GM21737 (cell line): ENCODE measurements at regions not wholly inside any gene's neighbourhood (a gene's known extent, or its start where the extent isn't known, plus 50 kb on each side); places are given as distances from the start of the nearest gene placed in this dataset.

ENCODE experiments used
- ATAC-seq: cut with Tn5 transposase; IDR thresholded peaks from one replicate; pipeline ENCODE4 v1.9.1; 2021; ENCODE audit warnings: mild to moderate bottlenecking, moderate library complexity; ENCODE audit not compliant: unreplicated experiment

GRCh38 chr18:40985436-40985835 is 969.6 kb upstream of the PIK3C3 start:
- no peak for ATAC-seq

GRCh38 chr18:40984856-40985255 is 970.2 kb upstream of the PIK3C3 start:
- ATAC-seq: no peak

- ATAC-seq: no peak
Measured at GRCh38 chr18:40983835-40984234, 971.2 kb upstream of the PIK3C3 start.

DNA sequence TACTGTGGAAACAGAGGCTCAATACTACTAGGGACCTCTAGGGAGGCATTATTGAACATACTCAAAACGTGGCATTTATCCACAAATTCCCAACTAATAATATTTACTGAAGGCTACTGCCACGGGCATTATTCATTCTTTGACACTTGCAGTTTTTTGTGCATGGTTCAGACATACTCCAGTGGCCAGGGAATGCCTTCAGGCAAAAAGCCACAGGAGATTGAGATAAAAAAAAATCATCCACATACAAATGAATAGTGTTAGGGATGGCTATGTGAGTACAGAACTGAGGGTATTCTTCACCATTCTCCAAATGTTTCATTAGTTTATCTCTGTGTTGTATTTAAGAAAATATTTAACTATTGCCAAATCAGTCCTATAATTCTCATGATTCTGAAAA is 974.9 kb upstream of the PIK3C3 start:
- ATAC-seq: no peak

GRCh38 chr18:40976050-40976449 is 979.0 kb upstream of the PIK3C3 start:
- ATAC-seq: no peak

DNA sequence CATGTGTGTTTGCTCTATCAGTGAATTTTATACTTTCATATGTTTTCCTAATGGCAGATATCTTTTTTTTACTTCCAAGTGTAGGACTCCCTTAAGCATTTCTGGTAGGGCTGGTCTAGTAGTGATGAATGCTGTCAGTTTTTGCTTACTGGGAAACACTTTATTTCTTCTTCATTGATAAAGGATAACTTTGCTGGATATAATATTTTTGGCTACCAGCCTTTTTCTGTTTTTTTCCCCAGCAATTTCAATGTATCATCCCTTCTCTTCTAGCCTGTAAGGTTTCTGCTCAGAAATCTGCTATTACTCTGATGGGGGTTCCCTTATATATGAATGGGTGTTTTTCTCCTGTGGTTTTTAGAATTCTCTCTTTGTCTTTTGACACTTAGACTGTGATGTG is 980.6 kb upstream of the PIK3C3 start:
- ATAC-seq: no peak

GRCh38 chr18:40962784-40963183 is 992.2 kb upstream of the PIK3C3 start:
- ATAC-seq: no peak

DNA sequence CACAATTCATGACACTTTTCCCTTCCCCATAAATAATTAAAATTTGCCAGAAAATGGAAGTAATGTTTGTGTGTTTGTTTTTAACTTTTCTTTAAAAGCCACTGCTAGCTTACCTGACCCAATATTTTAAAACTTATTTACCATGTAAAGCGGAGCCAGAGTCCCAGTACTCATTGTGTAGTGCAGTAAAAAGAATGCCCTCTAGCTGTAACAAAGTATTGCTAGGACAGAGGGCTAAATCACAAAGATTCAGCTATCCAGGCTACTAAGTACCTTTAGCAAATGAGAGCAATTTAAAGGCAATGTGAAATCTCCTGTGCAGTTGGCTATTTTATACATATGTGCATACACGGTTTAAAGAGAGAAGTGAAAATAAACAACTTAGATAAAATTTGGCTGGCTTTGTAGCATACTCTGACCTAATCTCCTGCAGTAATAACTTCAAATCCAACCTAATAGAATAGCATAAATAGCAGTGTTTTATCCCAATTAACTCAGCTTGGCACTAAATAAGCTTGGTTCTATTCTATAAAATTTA is 997.4 kb upstream of the PIK3C3 start:
- ATAC-seq: no peak

GRCh38 chr18:40956213-40956612 is 998.8 kb upstream of the PIK3C3 start:
- no peak for ATAC-seq

DNA sequence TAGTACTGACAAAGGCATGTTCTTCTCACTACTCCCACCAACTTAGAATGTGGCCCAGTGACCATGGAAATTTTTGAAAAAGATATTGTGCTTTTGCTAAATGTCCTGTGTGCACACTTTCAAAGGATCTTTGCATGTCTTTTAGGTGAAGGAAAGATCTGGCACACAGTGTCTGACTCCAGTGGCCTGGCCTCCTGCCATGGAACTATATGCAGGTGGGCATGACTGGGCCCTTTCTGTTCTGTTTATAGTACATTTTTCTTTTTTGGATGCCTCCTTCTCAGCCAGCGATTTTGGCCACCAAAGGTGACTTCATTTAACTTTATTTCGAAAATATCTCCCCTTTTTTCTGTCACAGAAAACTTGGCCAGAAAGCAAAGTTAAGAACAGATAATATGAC is 999.7 kb upstream of the PIK3C3 start:
- ATAC-seq: no peak

DNA sequence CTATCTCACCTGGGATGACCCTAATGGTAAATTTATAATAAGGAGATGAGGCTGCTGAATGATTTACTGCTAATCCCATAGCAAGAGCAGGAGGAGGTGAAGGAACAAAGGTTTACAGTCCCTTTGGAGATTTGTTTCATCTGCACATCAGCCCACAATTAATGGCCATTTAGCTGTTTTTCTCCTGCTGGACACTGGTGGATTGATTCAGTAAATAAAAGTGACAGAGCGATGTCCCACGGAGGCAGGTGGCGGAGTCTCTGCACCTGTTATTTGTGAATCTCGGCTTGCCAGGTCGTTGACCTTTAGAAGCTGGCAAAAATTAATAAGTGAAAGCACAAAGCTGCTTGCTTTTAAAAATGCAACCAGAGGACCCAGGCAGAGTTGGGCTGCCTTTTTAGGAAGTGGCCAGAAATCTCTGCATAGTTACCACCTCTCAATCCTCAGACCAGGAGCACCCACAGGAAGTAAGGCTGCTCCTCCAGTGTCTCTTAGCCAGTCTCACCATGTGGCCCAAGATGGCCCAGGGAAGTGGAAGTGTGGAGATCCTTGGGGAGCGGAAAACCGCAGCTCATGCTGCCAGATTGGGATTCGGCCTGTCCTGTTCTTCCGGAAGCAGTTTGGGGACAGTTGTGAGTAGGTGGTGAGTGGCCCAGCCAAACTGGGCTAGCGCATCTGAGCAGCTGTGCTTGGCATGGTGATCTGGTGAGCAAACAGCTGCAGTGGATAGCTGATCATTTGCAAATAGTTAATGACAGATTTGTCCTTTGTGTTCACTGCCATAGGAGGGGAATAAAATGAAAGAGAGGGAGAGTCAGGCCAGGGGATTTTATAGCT is 1005.7 kb upstream of the PIK3C3 start:
- no peak for ATAC-seq

DNA sequence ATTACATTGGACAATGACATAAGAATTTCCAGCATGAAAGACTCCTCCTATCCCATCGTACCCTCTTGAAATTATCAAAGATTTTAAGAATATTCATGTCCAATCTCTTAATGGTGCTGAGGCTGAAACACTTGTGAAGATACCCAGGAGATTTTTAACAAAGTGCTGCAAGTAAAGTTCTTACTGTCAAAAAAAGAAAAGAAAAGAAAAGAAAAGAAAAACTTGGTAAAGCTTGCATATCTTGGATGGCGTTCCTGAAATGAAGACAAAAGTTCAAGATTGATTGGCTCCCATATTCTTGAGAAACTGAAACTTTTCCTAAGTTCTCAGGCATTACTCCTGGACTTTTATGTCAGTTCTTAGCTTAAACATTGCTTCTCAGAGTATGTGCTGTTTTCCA is 1010.5 kb upstream of the PIK3C3 start:
- ATAC-seq: no peak

- ATAC-seq: no peak
Measured at GRCh38 chr18:40939656-40940515, 1015.1 kb upstream of the PIK3C3 start.

GRCh38 chr18:40938615-40939014 is 1016.4 kb upstream of the PIK3C3 start:
- ATAC-seq: no peak

GRCh38 chr18:40937386-40937785 is 1017.6 kb upstream of the PIK3C3 start:
- no peak for ATAC-seq

DNA sequence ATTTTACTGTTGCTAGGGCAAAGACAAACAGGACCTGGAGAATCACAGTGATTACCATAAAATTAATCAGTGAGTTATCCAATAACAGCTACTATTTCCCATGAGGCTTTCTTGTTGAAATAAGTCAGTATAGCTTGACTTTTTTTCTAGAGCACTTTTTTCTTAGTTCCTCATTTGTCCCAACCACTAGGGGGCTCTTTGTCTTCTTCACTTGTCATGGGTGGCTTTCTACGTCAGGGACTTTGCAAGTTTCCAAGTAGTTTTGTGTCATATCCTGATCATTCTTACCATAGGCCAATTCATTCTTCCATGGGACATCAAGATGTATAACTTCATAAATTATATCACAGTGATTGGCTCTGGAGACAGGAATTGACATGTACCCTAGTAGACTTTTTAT is 1019.6 kb upstream of the PIK3C3 start:
- no peak for ATAC-seq

DNA sequence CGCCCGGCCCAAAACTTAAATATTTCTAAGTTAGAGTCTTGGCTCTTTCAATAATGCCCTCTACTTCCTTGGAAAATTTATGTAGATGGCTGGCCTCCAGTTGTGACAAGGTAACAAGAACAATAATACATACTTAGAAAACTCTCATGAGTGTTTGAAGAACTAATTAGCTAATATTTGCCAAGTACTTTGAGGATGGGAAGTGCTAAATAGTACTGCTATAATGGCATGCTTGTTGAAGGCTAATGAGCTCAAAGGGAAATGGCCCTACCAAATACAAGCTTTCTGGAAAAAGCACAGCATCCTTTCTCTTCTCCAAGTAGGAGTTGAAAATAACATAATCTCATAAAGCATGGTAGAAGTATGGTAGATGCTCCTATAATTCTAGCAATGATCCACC is 1022.2 kb upstream of the PIK3C3 start:
- ATAC-seq: no peak

DNA sequence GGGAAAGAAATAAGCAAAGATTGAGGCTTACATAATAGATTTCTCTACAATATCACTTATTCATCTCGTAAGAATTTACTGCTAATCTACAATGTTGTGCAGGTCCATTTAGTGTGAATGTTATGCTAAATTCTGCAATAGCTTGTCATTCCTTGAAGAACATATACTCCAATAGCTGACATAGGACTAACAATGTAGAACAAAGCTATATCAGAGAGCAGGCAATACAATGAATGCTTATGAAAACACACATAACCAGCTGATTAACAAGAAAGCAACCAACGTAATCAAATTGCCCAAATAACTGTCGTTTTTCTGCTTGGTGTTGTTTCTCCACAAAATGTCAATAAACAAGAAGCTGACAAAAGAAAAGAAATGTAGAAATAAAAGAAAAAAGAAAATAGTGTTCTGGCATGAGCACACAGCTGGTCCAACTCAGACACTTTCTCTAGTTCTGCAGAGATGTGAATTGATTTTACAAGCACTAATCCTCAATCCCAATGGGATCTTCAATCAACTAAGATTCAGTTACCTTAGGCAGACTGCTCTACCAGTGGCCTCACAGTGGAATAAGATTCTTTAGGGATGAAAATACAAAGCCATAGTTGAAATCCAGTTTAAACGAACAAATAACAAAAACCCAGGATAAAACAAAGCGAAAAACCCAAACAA is 1024.7 kb upstream of the PIK3C3 start:
- no peak for ATAC-seq

DNA sequence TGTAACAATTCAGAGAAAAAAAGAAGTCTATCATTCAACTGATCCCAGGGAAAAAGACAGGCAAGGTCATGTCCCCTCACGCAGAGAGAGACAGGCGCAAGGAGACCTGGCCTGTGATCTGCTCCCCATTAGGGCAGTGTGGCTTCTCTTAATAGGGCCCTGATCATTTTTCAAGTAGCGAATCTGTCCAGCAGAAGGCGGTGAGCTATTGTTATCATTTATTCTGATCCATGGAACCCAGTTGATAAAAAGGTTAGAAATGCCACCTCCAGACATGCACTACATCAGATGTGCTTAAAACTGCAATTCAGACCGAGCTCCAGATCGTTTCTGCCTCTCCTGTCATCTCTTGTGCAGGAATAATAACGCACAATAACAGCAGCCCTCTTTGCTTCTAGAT is 1025.6 kb upstream of the PIK3C3 start:
- ATAC-seq: no peak

- ATAC-seq: no peak
Measured at GRCh38 chr18:40926679-40927078, 1028.4 kb upstream of the PIK3C3 start.

DNA sequence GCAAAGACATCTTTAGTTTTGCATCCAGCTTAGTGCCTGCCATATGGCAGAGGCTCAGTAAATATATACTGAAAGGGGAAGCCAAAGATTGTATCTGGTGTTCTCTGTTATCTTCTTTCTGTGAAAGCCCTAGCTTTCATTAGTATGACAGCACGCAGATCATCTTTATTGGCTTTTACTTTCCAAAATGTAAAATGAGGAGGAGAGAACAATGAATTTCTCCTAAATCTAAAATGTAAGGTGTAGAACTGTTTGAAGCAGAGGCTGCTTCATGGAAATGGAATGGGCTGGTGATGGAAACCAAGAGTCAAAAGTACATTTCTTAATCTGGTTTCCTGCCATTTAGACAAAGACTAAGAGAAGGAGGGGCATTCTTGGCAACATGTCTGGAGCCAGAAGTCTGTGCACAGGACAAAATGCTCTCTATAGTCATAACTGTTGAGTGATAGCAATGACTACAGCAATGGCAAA is 1029.9 kb upstream of the PIK3C3 start:
- ATAC-seq: no peak
